Jurkat, Clone E6-1 (cell line): ENCODE measurements at regions not wholly inside any gene's neighbourhood (a gene's known extent, or its start where the extent isn't known, plus 50 kb on each side); places are given as distances from the start of the nearest gene placed in this dataset.

Source experiments
- DNase-seq: peaks from one replicate; pipeline ENCODE4 v3.0.0-alpha.2; 2011; ENCODE audit warnings: low read depth, low spot score
- H3K4me3 ChIP-seq: 2 replicates; pipeline ENCODE4 v1.5.1; 2011; ENCODE audit warnings: mild to moderate bottlenecking, low read length, control low read depth, moderate library complexity

- H3K4me3 ChIP-seq: no peak overlapping the region
- DNase-seq: no peak
Measured at GRCh38 chr3:127141921-127142730, 50.8 kb upstream of the PRR23E start.
